HL-60 (cell line): ENCODE measurements at regions not wholly inside any gene's neighbourhood (a gene's known extent, or its start where the extent isn't known, plus 50 kb on each side); places are given as distances from the start of the nearest gene placed in this dataset.

Source experiments
- DNase-seq, 2 experiments: peaks; one replicate each; pipeline ENCODE4 v3.0.0-alpha.2; 2010 to 2020; ENCODE audit warnings: low read depth in 1 of 2, low spot score in 1 of 2
- H3K27ac ChIP-seq: fragments of 250-450 bp; sonication (Bioruptor Pico); replicated peaks from 2 replicates; pipeline ENCODE4 v1.5.1; 2020; ENCODE audit warnings: mild to moderate bottlenecking, moderate library complexity
- H3K27me3 ChIP-seq: fragments of 250-450 bp; sonication (Bioruptor Pico); 2 replicates; pipeline ENCODE4 v1.5.1; 2021; ENCODE audit warnings: mild to moderate bottlenecking, moderate library complexity; ENCODE audit not compliant: insufficient read depth, poor library complexity, severe bottlenecking
- H3K4me3 ChIP-seq: replicated peaks from 2 replicates; pipeline ENCODE4 v1.5.1; 2011; ENCODE audit warnings: mild to moderate bottlenecking, control low read depth, low read length; ENCODE audit not compliant: insufficient read depth
- CTCF ChIP-seq: IDR thresholded peaks from one replicate; pipeline ENCODE4 v1.5.1; 2011; ENCODE audit warnings: low read length, control low read depth, inconsistent platforms; ENCODE audit not compliant: insufficient read depth
- GABPA ChIP-seq: IDR thresholded peaks from 2 replicates; pipeline ENCODE4 v1.6.1; 2012; ENCODE audit warnings: low read depth
- POLR2AphosphoS5 ChIP-seq: IDR thresholded peaks from 2 replicates; pipeline ENCODE4 v1.6.1; 2012; ENCODE audit warnings: low read depth
- REST ChIP-seq: IDR thresholded peaks from 2 replicates; pipeline ENCODE4 v1.6.1; 2012; ENCODE audit warnings: low read depth; ENCODE audit not compliant: insufficient replicate concordance
- SPI1 ChIP-seq: IDR thresholded peaks from 2 replicates; pipeline ENCODE4 v1.6.1; 2012; ENCODE audit warnings: low read depth, mild to moderate bottlenecking, borderline replicate concordance

- no peak for DNase-seq
- H3K27me3 ChIP-seq, result peaks cover 2% of the 10 kb centered on the region
- H3K27ac ChIP-seq, result no peak overlapping the region
- TF ChIP-seq POLR2AphosphoS5 (no peak), REST (no peak), CTCF (no peak), SPI1 (no peak), GABPA (no peak)
- H3K4me3 ChIP-seq, result no peak overlapping the region
Observed at GRCh38 chr18:42537291-42537690, 578.2 kb downstream of the RIT2 start.

GRCh38 chr18:42544901-42545300, 570.6 kb downstream of the RIT2 start:
- TF ChIP-seq CTCF, result no peak
- no peak for TF ChIP-seq SPI1
- TF ChIP-seq REST, result no peak
- TF ChIP-seq GABPA, result no peak
- no peak for TF ChIP-seq POLR2AphosphoS5
- DNase-seq, result no peak
- H3K4me3 ChIP-seq, result no peak overlapping the region
- H3K27ac ChIP-seq, result no peak overlapping the region
- no peaks in the 10 kb centered on the region for H3K27me3 ChIP-seq

- Histone ChIP-seq H3K4me3 (no peak overlapping the region), H3K27me3 (no peaks in the 10 kb centered on the region), H3K27ac (no peak overlapping the region)
- TF ChIP-seq CTCF, result no peak
- DNase-seq, result no peak
Observed at GRCh38 chr18:42545825-42546224, 569.7 kb downstream of the RIT2 start.

- H3K27me3 ChIP-seq, result no peaks in the 10 kb centered on the region
- no peak for TF ChIP-seq SPI1
- TF ChIP-seq CTCF, result no peak
- no peak for TF ChIP-seq REST
- TF ChIP-seq POLR2AphosphoS5, result no peak
- TF ChIP-seq GABPA, result no peak
Observed at GRCh38 chr18:42548493-42548892, 567.0 kb downstream of the RIT2 start.

More at GRCh38 chr18:42548493-42548892, 567.0 kb downstream of the RIT2 start:
- no peak overlapping the region for H3K27ac ChIP-seq
- no peak for DNase-seq
- H3K4me3 ChIP-seq, result no peak overlapping the region
